Amniotic epithelial cell (primary cell): ENCODE measurements at regions not wholly inside any gene's neighbourhood (a gene's known extent, or its start where the extent isn't known, plus 50 kb on each side); places are given as distances from the start of the nearest gene placed in this dataset.
"Not testable (repeated sequence)": the region's sequence is repeated elsewhere in the genome, so short reads cannot be mapped to it uniquely, and the experiment has no call there.

Experiments
- DNase-seq: peaks from one replicate; pipeline ENCODE4 v3.0.0-alpha.2; 2010; ENCODE audit warnings: low read depth

DNA sequence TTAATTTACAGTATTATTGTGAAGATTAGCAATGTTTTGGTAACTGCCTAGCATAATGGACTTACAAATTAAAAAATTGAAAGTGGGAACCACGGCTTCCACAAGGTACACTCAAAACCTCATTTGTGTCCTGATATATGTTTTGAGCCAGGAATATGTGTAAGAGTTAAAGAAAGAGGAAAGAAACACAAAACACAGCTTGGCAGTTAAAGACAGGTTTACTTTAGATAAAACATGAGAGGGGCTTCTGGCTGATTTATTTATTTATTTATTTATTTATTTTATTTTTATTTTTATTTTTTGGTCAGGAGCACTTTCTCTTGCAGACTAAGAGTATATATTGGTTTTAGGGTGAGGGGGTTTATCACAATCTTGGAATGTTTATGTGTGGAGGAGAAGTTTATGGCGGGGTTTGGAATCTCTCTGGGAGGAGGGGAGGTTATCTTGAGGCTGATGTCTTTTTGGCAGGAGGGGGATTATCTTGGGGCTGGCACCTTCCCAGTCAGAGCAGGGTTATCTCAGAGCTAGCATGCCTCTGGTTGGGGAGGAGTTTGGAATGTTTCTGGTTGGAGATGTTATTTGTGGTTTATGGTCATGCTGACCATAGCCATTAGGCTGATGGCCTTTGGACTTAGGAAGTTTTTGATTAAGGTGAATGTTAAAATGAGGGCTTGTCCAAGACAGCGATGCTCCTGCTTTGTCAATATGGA lies 436.7 kb downstream of the DAD1 start:
- DNase-seq, result peak; percentile 22

DNA sequence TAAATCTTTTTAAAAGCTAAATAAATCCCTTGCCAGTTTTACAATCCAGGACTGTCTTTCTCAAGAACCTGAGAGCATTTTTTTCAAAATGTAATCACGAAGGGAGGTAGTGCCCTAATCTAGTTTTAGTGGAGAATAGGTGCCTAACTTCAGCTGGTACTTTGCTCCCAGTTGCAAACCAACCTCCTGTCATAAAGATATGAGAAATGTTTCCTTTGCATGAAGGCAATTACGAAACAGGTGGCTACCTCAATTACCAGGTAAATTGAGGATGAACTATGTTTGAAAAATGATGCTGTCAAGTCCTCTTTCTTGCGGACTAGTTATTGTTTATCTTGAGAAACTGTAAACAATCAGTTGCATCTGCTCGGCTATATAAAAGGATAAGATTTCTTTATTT lies 437.9 kb downstream of the DAD1 start:
- DNase-seq, result no peak

- DNase-seq, result no peak
Observed at GRCh38 chr14:22149058-22149457, 440.0 kb downstream of the DAD1 start.

DNA sequence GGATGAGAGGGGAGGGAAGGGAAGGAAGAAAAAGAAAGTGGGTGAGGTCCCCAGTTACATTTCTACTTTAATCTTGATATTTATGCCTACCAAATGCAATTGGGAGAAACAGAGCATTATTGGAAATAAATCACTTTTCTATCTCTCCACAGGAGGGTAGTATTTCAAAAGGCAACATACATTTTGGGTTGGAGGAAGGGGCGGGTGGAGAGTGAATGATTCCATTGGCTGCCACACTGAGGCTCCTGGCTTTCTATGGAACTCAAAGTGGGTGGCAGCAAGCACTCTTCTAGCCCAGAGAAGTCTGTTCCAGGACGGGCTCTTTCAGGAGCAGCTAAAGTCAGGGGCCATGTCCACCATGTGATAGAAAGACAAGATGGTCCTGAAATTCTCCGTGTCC lies 441.3 kb downstream of the DAD1 start:
- DNase-seq, result no peak

- peak; percentile 21 for DNase-seq
Observed at GRCh38 chr14:22143363-22143762, 445.7 kb downstream of the DAD1 start.

DNA sequence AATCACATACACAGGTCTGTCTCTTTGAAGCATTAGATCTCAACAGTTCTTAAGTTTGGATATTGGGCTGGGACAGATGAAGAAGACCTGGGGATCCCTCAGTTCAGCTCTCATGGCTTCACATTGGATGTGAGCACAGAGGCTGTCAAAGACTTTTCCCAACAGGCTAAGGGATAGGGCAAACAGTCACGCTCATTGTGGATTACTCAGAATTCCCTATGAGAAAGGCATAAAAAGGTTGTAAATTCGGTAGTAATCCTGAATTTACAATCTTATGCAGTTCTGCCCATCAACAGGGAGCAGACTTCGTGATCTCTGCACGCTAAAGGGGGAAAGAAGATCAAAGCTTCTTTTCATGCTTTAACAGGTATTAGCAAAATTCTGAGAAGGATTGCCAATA lies 448.4 kb downstream of the DAD1 start:
- no peak for DNase-seq

GRCh38 chr14:22131749-22132476 lies 457.1 kb downstream of the DAD1 start:
- peak; percentile 3 for DNase-seq

GRCh38 chr14:22124073-22124613 lies 450.5 kb upstream of the OR4E1 start:
- no peak for DNase-seq

DNA sequence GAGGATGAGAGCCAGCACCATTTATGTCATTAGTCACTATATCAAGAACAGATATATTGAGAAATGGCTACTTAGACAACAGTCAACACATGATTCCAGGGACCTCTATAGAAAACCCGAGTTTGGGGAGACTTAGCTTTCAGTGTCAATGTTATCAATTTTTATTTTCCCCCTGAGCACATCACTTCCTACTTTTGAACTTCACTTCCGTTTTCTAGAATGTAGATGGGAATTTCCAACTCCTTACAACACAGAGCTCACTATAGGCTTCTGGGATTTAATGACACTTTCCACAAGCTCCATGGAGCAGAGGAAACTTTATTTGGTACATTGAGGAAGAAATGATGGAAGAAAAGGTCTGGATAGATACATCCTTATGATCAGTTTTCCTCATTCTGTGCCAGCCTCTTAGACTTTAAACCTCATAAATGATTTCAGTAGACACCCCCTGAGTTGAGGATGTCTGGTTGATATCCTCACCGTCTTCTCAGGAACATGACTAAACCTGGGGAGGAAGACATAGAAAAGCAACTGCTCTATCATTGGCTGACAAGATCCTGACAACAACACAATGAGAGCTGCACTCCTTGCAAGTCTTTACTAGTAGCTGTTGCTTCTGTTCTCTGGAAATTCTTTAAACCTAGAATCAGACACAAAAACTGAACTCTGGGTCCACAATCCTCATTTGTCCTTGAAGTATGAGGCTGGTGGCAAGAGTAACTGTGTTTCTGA lies 449.4 kb upstream of the OR4E1 start:
- DNase-seq, result no peak

- peak; percentile 5 for DNase-seq
Observed at GRCh38 chr14:22122227-22122818, 448.7 kb upstream of the OR4E1 start.

DNA sequence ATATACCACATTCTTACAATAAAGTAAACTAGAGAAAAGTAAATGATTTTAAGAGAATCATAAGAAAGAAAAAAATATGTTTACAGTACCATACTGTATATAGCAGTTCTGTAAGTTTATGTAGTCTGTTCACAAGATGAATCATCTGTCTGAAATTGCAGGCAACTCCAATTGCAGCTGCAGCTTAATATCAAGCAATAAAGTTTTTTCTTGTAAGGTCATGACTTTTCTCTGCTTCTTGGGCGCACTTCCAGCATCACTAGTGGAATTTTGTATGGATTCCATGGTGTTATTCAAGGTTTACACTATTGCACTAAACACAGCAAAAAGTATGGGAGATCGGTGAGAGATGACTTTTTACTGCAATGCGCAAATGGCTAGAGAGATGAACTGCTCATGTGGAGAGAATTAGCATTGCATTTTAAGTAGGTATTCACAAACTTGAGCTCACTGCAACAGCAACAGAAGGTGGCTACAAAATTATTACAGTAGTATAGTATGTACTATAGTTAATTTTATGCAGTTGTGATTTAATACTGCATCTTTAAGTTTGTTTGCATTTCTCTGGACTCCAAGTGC lies 445.4 kb upstream of the OR4E1 start:
- peak; percentile 7 for DNase-seq

- no peak for DNase-seq
Observed at GRCh38 chr14:22113401-22113800, 439.8 kb upstream of the OR4E1 start.

- DNase-seq, result no peak
Observed at GRCh38 chr14:22112004-22112403, 438.4 kb upstream of the OR4E1 start.

DNA sequence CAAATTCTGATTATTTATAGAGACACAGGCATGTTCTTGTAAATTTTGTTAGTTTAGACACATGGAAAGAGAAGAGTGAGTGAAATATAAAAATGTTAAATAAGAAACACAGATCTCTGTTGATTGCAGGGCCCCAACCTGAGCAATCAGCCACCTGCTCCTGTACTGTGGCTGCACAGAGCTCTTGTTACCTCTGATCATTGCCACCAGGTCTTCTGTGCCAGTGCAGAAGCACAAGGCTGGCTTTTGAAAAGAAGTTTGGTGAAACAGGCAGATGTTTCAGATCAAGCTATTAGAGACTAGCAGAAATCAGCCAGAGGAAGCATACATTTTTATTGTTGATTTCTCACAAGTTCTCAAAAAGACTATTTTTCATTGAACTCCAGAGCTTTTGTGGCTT lies 434.1 kb upstream of the OR4E1 start:
- no peak for DNase-seq

GRCh38 chr14:22106700-22107697 lies 433.4 kb upstream of the OR4E1 start:
- DNase-seq, result peak; percentile 52

DNA sequence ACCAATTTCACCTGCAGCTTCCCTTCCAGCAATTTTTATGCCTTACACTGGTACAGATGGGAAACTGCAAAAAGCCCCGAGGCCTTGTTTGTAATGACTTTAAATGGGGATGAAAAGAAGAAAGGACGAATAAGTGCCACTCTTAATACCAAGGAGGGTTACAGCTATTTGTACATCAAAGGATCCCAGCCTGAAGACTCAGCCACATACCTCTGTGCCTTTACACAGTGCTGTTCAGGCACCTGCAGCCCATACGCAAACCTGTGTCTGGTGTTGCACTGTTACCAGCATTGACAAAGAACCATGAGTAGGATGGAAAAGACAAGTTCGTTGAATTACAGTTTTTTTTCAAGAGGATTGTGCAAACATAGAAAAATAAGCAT lies 432.0 kb upstream of the OR4E1 start:
- DNase-seq, result no peak

GRCh38 chr14:22105006-22105623 lies 431.5 kb upstream of the OR4E1 start:
- DNase-seq, result no peak

DNA sequence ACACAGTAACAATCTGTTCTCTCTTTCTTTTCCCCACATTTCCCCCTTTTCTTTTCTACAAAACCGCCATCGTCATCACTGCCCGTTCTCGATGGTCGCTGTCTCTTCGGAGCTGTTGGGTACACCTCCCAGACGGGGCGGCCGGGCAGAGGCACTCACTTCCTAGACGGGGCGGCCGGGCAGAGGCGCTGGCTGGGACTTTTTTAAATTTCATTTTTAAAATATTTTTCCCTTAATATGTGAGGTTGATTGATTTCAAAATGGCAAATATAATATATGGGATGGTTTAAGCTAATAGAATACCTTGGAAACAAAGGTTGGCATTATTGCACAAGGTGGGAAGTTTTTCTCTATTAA lies 427.1 kb upstream of the OR4E1 start:
- DNase-seq, result not testable (repeated sequence)

DNA sequence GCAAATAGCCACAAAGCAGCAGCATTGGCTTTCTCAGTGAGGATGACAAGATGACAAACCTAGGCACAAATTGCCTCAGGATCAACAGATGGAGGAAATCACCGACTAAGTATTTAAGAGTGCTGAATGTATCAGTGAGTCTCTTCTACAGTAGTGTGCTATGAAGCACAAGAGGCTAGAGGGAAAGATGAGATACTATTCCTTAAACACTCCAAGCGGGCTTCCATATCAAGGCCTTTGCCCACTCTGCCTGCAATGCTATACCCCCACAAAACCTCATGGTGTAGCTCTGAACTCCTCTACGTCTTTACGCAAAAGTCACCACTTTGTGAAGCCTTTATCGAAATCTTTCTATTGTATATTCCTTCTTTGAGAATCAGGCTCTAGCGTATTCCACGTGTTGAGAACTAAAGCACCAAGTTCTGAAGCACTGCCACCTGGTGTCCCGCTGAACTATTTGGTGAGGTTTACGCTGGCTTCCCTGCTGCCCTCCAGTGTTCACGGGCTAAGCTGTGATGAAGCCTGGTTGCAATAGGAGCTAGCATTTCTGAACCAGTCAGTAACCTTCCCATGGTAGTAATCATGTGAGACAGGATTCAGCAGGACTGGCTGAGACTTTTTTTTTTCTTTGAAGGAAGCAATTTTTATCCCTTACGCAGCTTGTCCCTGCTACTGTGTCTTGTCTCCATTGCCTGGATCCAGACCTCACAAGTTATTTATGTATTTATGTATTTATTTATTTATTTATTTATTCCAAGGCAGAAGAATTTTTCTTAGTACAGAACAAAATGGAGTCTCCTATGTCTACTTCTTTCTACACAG lies 426.5 kb upstream of the OR4E1 start:
- DNase-seq, result peak; percentile 79

DNA sequence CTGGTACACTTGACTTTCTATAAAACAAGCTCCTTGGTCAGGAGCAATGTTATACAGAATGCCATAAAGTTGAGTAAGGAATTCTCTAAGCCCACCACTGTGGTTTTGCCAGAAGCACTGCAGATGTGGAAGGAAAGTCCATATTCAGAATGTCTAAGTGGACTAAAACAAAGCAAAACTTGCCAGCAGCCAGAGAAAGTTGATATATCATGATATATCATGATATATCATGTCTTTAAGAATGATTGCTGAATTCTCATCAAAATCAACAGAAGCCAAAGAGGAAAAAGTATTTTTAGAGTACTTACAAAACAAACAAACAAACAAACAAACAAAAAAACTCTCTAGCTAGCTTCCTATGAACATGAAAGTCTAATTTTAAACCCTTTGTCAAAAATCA lies 424.8 kb upstream of the OR4E1 start:
- DNase-seq, result peak; percentile 7
